Stimulated activated CD8-positive, alpha-beta memory T cell treated with anti-CD3 and anti-CD28 coated beads, Interleukin-15, amount 100 ng/mL, for 24 hours (primary cell): ENCODE measurements at regions not wholly inside any gene's neighbourhood (a gene's known extent, or its start where the extent isn't known, plus 50 kb on each side); places are given as distances from the start of the nearest gene placed in this dataset.
"Not testable (repeated sequence)": the region's sequence is repeated elsewhere in the genome, so short reads cannot be mapped to it uniquely, and the experiment has no call there.

ENCODE experiments used
- DNase-seq: peaks from one replicate; pipeline ENCODE4 v3.0.0-alpha.2; 2020; ENCODE audit warnings: low read depth

DNA sequence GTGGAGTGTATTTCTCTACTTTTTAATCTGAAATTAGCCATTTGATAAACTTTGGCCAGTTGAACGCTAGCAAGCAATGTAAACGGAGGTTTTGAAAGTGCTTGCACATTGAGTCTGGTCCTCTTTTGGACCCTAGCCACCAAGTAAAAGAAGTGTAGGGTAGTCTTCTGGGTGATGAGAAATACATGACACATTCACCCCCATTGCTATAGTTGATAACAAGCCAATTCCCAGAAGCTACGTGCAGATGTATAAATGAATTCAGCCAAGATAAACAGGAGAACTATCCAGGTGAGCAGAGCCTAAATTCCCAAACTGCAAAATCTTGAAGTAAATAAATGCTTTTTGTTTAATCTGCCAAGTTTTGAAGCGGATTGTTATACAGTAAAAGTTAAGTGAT is 965.4 kb upstream of the GRIA3 start:
- DNase-seq = no peak

DNA sequence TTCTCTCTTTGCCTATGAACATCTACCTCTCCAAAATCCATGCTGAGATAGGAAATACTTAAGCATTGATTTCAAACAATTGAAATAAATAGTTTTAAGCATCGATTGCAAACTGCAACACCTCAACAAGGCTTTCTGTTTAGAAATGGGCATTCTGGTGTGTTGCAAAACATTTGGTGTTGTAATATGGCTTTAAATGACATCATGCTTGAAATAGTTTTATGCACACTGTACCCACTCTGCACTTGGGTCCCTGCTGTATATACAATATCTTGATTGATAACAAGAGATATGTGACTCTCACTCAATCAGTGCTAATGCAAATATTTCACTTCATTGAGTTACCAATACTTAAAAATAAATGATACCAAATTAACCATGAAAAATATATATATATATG is 964.9 kb upstream of the GRIA3 start:
- no peak for DNase-seq

- no peak for DNase-seq
Observed at GRCh38 chrX:122219735-122220134, 964.3 kb upstream of the GRIA3 start.

DNA sequence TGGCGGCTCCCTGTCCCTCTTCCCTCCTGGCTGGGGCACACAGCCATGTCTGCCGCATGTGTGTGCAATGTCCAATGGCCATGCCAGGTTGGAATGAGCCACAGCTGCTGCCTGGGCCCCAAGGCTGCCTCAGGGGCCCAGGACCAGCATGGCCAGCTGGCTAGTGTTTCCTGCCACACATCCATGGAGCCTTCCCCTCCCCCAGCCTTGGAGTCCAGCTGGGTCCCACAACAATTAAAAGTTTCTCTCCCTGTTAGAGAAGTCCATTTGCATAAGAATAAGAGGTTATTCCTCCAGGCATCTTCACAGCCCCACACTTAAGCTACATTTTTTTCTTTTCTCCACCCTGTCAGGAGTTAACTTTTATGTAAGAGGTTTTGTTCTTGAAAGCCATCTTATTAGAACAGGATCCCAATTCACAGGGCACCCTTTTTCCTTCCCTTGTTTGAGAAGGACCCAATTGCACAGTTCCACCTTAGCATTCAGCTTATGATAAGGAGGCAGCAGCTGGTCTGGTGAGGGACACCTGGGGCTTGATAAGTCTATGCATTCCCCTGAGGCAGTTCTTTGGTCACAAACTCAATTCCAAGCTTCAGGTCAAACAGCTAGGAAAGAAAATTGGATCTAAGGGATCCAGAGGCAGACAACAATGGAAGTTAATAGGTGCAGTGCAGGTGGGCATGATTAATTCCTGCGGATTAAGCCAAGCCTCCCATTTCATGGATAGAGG is 963.3 kb upstream of the GRIA3 start:
- no peak for DNase-seq

DNA sequence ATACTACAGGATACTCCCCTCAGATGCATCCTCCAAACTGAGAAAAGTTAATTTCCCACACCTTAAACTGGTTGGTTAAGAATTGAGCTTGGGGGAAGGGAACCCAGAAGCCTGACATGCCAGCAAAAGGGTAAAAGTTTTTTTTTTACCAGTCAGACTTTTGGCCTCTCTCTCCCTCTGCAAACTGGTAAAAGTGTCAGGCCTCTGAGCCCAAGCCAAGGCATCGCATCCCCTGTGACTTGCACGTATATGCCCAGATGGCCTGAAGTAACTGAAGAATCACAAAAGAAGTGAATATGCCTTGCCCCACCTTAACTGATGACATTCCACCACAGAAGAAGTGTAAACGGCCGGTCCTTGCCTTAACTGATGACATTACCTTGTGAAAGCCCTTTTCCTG is 962.3 kb upstream of the GRIA3 start:
- not testable (repeated sequence) for DNase-seq

GRCh38 chrX:122224137-122224536 is 959.9 kb upstream of the GRIA3 start:
- not testable (repeated sequence) for DNase-seq

GRCh38 chrX:122238801-122239200 is 945.3 kb upstream of the GRIA3 start:
- DNase-seq = no peak

- no peak for DNase-seq
Observed at GRCh38 chrX:122241959-122242358, 942.1 kb upstream of the GRIA3 start.

DNA sequence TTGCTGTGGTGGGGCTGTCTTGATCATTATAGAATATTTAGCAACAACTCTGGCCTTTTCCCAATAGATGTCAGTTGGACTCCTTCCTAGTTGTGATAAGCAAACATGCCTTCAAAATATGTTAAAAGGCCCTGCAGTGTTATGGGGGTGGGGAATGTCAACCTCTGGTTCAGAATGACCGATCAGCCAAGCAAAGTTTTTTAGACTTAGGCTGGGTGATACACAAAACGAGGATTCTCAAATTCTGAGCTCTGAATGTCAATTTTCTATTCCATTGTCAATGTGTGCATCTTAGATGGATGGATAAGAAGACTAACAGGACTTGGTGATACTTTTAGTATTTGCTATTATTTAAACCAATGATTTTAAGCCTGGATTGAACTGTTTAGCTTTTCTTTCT is 940.0 kb upstream of the GRIA3 start:
- DNase-seq = no peak

DNA sequence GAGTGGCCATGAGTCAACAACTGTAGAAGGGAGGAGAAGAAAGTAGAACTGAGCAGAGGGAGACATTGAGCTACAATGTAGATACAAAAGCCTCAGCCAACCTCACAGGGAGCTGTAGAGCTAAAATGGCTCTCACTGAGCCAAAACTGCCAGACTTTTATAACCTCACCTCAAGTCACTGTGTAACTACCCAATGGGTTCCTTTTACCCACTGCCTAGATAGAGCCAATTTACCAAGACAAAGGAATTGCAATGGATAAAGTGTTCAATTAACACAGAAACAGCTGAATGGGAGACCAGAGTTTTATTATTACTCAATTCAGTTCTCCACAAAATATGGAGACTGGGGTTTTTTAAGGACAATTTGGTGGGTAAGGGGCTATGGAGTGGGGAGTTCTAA is 938.9 kb upstream of the GRIA3 start:
- no peak for DNase-seq

- no peak for DNase-seq
Observed at GRCh38 chrX:122245943-122246342, 938.1 kb upstream of the GRIA3 start.

GRCh38 chrX:122246937-122247336 is 937.1 kb upstream of the GRIA3 start:
- DNase-seq = no peak

DNA sequence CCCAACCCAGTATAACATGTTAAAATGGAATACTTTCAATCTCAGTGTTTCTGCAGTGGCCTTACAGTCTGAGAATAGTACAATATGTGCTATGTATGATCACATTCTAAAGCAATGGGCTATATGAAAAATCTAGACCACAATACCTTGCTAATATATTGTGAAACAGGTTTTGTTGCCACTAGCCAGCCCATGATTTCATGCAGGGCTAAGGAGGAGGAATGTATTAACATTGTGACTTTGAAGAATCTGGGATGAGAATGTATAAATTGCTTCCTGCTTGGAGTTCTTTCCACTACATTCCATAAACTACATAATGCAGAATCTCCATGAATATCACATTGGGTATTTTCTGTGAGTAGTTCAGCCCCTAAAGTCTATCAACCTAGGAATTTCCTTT is 935.4 kb upstream of the GRIA3 start:
- no peak for DNase-seq

GRCh38 chrX:122252454-122252853 is 931.6 kb upstream of the GRIA3 start:
- no peak for DNase-seq

DNA sequence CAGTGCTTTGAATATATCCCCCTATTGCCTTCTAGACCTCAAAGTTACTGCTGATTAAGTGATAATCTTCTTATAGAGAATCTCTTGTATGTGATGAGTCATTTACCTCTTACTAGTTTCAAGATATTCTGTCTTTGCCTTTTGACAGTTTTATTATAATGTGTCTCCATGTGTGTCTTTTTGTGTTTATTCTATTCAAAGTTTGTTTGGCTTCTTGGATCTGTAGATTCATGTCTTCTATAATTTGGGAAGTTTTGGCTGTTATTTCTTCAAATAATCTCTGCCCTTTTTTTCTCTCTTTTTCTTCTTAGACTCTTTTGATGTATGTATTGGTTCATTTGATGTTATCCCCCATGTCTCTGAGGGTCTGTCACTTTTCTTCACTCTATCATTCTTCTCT is 915.7 kb upstream of the GRIA3 start:
- DNase-seq = no peak

DNA sequence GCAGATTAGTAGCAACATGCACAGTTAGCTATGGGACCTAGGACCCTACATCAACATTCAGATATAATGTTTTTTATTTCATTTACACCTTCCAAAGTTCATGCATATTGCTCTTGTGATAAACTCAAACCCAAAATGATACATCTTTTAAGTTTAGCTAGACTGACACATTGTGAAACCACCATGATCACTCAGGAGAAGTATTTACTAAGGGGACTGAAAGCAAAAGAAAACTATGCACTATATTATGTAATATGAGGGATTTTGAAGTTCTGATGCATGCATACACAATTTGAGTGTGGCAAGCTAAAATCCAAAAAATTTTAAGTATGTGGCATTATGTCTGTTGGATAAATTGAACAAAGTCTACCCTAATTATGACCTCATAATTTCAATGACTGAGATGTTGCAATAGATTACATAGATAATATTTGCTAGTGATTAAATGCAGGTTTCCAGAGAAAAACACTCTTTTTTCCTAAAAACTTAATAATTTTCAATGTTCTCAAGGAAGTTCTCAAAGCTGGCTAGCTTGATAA is 914.8 kb upstream of the GRIA3 start:
- DNase-seq = no peak

- no peak for DNase-seq
Observed at GRCh38 chrX:122270809-122271494, 913.1 kb upstream of the GRIA3 start.

GRCh38 chrX:122272011-122272410 is 912.1 kb upstream of the GRIA3 start:
- DNase-seq = no peak

- DNase-seq = no peak
Observed at GRCh38 chrX:122279746-122280145, 904.3 kb upstream of the GRIA3 start.

DNA sequence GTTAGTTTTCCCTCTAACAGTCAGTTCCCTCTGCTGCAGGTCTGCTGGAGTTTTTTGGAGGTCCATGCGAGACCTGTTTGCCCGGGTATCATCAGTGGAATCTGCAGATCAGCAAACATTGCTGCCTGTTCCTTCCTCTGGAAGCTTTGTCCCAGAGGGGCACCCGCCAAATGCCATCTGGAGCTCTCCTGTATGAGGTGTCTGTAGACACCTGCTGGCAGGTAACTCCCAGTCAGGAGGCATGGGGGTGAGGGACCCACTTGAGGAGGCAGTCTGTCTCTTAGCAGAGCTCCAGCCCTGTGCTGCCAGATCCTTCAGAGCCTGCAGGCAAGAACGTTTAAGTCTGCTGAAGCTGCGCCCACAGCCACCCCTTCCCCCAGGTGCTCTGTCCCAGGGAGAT is 884.3 kb upstream of the GRIA3 start:
- DNase-seq = not testable (repeated sequence)

DNA sequence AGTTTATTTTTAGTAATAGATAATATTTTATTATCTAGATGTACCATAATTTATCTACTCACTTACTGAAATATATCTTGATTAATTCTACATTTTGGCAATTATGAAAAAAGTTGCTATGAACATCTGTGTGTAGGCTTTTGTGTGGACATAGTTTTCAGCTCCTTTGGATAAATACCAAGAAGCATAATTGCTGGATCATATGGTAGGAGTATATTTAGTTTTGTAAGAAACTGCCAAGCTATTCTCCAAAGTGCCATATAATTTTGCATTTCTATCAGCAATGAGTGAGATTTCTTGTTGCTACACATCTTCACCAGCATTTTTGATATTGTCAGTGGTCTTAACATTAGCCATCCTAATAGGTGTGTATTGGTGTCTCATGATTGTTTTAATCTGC is 882.6 kb upstream of the GRIA3 start:
- DNase-seq = no peak

GRCh38 chrX:122303761-122304160 is 880.3 kb upstream of the GRIA3 start:
- no peak for DNase-seq

DNA sequence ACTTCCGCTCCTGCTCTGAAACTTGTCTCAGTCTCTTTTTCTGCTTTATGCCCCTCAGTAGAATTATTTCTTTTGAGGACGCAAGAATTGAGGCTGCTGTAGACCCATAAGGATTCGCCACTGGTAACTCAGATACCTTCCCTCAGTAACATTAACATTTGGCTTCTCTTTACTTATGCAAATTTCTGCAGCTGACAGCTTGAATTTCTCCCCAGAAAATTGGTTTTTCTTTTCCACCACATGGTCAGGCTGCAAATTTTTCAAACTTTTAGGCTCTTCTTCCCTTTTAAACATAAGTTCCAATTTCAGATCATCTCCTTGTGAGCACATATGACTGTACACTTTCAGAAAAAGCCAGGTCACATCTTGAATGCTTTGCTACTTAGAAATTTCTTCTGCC is 839.3 kb upstream of the GRIA3 start:
- DNase-seq = no peak
